Hypothalamus (tissue), 51 donors: ENCODE measurements at regions not wholly inside any gene's neighbourhood (a gene's known extent, or its start where the extent isn't known, plus 50 kb on each side); places are given as distances from the start of the nearest gene placed in this dataset.

ENCODE experiments used
- DNase-seq, 51 donors: peaks; one replicate each; lab custom pipeline; 2025; lab: John Stamatoyannopoulos, UW

DNA sequence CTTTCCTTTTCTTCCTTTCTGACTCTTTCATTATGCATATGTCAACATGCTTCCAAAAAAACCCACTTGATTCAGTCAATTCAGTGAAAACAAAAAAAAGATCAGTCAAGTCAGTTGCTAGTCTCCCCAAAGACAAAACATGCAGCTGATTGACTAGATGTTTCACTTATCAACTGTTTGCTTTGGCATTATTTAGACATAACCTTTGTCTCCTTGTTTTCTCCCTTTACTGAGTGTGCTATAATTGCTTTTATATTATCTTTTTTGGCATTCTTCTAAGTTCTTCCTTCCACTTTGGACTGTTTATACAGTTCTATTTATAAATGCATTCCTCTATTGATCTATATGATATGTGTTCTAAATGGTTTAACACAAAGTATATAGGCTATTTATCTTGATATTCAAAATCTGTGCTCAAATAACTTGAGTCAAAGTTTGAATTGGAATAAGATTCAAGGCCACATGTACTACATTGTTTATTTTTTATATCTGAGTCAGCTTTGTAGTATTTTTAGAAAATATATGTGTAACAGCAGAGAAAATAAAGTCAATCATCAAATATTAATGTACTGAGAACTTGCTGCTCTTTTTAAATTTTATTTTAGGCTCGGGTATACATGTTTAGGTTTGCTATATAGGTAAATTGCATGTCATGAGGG is 260.5 kb downstream of the CENPW start:
- DNase-seq = no peak

DNA sequence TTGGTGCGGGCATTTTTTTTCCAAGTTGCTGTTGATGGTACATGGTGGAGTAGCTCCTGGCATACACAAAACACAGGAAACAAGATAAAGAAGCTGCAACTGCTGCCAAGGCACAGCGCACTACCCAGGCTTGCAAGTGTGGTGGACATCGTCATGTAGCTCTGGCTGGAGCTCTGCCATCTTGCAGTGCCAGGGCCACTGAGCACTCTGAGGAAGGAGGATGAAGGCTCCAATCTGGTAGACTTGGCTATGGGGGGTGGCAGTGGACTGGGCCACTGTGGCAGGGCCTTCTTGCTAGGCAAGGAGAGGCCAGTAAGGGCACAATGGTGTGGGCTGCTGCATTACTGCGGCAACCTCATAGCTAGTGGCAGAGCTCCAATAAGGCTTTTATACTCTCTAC is 263.5 kb downstream of the CENPW start:
- DNase-seq = no peak

DNA sequence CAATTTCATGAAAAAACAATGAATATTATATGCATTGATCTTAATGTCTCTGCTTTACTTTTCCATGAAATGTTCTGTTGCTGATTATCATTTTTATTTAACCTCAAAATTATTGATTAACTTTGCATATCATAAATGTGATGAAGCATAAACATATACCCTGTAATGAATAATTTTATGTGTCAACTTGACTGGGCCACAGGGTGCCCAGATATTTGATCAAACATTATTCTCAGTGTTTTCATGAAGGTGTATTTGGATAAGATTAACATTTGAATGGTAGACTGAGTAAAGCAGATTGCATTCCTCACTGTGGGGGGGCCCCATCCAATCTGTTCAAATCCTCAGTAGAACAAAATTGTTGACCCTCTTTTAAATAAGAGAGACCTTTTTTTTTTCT is 265.2 kb downstream of the CENPW start:
- no peak for DNase-seq

DNA sequence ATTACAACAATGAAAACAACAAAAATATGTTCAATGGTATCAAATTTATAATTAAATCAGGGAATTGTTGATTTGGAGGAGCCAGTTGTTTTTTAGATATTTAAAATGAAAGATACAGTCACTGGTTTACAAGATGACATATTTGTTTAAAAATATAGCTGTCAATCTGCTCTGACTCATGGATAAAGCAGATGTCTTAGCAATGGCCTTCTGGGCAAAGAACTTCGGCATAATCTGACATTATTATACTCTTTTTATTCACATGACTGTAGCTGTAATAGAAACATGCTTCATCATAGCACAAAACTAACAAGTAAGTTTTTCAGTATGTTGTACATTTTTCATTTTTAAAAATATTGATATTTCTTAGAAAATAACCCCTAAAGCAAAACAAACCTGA is 267.4 kb downstream of the CENPW start:
- DNase-seq = no peak

DNA sequence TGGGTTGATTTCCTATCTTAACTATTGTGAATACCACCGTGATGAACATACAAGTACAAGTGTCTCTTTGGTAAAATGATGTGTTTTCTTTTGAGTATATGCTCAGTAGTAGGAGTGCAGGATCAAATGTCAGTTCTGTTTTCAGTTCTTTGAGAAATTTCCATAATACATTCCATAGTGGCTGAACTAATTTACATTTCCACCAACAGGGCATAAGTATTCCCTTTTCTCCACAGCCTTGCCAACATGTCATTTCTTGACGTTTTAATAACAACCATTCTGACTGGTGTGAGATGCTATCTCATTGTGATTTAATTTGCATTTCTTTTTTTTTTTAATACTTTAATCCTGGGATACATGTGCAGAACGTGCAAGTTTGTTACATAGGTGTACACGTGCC is 268.8 kb downstream of the CENPW start:
- no peak for DNase-seq

DNA sequence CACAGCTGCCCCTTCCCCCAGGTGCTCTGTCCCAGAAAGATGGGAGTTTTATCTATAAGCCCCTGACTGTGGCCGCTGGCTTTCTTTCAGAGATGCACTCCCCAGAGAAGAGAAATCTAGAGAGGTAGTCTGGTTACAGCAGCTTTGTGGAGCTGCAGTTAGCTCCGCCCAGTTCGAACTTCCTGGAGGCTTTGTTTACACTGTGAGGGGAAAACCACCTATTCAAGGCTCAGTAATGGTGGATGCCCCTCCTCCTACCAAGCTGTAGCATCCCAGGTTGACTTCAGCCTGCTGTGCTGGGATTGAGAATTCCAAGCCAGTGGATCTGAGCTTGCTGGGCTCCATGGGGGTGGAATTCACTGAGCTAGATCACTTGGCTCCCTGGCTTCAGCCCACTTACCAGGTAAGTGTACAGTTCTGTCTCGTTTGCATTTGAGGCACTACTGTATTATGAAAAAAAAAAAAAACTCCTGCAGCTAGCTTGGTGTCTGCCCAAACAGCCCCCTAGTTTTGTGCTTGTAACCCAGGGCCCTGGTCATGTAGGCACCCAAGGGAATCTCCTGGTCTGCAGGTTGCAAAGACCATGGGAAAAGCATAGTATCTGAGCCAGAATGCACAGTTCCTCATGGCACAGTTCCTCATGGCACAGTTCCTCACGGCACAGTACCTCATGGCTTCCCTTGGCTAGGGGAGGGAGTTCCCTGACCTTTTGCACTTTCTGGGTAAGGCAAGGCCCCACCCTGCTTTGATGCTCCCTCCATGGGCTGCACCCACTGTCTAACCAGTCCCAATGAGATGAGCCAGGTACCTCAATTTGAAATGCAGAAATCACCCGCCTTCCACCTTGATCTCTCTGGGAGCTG is 275.0 kb downstream of the CENPW start:
- DNase-seq = no peak

DNA sequence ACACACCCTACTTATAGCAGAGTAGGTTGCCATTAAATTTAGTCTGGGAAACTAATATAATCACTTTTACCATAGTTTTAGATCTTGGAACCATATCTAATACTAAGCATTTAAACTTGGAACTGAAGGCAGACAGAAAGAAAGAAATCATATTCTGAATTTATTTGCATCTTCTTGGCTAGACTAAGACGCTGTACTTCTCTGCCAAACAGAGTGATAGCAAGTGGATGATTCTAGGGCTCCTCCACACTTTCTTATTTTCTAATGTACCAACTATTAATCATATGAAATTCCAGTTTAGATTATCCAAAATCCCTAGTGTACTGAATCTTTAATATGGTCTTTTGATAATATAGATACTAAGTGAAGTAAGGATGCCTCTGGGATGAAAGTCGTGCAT is 277.0 kb downstream of the CENPW start:
- DNase-seq = no peak

DNA sequence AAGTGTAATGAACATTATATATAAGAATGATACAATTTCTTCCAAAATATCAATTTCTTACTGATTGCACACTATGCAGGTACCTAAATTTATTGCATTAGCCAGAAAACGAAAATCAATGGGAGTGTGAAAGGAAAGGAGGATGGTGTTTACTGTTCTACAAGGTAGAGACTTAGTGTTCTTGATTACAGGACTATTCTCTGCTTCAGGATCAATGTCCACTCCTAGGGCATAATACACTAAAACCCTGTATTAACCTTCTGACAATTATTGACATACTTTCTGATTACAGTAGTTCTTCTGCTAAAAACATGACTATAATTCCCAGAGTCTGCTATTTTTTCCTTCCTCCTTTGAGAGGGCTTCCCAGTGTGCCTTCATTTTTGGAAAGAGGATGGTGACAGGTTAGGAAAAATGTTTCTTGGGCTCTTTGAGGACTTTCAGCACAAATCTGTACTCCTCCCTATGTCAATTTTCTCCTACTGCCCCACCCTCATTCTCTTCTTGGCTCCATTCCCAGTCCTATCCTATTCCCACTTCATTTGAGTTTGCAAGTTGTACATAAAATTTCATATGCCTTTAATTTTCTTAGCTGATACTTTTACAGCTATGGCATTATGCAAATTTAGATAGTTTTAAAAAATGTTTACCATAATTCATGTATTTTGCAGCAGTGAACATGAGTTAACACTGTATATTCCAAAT is 278.9 kb downstream of the CENPW start:
- DNase-seq = no peak

DNA sequence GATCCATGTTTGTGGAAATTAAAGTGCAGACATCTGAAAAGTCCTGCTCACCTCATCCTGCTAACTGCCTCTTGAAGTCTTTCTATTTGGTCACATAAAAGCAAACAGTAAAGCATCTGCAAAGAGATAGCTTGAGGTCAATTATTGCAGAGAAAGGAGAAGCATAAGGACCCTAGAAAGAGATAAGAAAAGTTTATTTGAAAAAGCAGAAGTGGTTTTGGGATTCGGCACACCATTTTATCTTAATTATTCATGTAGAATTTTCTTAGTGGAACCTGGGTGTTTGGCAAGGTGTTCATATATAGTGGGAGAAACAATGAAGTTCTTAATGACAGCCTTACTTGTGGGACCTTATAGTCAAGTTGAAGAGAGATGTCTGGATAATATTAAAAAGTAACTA is 280.8 kb downstream of the CENPW start:
- no peak for DNase-seq

DNA sequence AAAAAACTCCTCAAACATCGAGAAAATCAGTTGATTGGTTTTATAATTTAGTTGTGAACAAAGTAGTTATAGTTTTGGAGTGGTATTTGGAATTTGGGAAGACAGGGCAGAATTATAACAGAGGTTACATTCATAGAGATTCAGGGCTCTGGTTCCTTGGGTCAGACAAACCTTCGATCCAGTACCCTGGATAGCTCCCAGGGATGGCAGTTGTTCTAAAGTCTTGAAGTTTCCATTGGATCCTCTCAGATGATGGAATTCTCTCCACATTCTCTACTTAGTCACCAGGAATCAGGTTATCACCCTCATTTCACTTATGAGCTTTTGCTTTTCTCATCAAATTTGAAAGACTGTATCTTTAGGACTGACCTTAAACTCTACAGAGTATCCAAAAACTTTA is 285.1 kb downstream of the CENPW start:
- no peak for DNase-seq

DNA sequence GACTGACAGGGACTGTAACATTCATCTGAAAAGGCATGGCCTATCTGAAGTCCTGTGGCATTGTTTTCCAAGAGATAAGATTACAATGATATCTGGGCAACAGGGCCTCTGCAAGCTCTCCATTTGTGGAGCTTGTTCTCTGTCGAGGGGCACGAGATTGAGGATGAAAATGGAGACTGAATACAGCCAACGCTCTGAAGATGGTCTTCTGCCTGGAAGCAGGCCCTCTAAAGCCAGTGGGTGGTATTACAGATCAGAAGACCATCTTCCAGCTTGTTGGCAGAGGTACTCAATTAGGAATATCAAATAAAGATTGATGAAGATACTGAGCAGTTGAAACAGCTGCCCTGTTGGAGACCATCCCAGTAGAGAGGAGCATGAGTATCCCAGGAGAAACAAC is 288.2 kb downstream of the CENPW start:
- no peak for DNase-seq

DNA sequence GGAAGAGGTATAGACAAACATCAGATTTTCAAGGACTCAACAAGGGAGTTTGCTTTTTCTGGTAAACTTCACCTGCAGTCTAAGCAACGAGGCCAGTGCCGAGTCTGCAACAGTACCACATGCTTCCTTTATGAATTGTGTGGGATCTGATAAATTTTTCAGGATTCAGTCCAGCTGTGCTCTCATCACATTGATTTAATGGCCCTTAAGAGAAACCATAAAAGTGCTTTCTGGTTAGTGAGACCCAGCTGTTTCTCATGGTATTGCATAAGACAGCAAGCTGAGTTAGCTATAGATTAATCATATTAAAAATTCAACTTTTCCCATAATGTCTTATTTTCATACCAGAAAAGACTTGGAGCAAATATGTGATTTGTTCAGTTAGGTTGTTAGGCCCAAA is 291.4 kb downstream of the CENPW start:
- DNase-seq = no peak

DNA sequence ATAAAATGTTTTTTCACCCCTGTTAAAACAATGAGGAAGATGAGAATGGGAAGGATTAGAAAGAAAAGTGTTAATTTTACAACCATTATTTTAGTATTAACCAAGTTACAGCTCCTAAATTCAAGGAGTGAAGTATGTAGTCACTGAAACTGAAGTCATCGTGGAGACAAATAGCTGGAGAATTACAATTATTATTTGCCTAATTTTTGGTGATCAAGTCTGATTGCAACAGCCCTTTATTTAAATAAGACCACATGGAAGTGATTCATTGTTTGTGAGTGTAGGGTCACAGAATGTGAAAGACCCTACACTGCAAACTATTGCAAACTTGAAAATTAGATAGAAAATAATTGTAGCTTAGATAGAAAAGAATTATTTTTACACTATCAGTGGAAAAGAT is 292.4 kb downstream of the CENPW start:
- no peak for DNase-seq

DNA sequence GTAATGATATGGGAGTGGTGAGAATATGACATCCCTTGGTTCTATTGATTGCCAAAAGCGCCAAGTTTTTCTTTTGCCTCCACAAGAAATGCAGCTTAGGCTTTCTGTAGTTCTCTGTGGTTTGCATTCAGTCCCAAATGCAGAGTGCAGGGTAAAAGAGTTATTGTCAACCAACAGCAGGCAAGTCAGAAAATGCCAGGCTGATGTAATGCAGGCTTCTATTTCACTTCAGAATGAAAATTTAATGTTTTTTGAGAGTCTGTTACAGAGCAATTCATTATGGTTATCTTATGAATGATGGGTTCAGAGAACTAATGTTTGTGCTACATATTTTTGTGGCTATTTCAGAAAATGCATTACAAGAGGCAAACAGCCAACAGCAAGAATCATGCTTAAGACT is 293.5 kb downstream of the CENPW start:
- no peak for DNase-seq

DNA sequence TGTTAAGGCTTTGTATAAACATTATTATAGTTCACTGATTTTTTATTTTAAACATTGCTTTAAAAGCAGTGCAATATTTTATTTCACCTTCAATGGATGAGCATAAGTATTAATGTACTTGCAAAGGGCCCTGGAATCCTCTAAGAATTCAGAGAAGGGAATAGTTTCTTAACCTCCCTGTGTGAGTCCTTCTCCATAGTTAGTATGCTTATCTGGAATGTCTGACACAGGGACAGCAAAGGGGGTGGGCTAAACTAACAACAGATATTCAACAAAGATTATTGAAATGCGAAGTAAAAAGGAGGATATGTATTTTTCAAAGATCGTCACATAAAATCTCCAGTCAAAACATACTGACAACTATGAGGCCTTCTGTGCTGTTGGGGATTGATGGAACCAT is 300.4 kb downstream of the CENPW start:
- DNase-seq = no peak

DNA sequence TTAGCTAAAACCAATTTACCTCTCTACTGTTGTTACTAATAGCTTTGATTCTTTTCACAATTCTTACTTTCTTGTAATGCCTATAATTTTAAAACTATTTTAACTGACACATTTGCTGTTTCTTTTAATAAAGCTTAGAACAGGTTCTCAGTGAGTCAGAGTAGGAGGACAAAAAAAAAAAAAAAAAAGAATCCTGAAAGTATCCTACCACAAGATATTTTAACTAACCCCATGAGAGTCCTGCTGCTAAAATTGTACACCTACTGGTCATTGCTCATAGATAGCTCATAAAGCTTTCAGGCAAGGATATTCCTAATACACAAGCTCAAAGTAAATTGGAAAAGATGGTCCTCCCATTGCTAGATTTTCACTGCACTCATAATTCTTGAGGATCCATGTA is 301.0 kb downstream of the CENPW start:
- DNase-seq = no peak

DNA sequence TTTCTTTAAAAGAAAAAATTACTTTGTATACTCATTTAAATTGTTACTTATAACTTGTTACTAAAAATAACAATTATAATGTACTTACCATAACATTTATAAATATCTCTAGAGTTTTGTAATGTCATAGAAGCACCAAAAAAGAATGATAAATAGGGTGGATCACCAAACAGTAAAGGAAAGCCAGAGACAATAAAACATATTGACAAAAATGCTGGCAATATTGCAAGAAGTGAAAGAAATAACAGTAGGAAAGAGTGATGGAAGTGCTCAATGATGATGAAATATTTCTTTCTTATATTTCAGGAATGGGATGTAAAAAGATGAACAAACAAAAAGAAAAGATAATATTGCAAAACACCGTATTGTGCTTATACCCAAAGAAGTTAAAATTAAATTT is 301.7 kb downstream of the CENPW start:
- DNase-seq = no peak

DNA sequence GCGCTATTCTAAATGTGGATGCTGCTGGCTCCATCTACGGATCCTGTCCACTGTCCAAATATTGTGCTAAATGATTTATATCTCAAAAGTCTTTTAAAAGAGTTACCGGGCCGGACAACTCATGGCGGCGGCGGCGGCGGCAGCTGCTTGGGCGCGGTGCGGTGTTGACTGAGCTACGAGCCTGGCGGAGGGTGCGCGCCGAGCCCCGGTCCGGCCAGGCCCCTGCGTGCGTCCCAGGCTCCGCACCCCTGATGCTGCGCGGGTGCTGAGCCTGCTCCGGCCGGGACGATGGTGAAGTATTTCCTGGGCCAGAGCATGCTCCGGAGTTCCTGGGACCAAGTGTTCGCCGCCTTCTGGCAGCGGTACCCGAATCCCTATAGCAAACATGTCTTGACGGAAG is 303.4 kb downstream of the CENPW start:
- no peak for DNase-seq

DNA sequence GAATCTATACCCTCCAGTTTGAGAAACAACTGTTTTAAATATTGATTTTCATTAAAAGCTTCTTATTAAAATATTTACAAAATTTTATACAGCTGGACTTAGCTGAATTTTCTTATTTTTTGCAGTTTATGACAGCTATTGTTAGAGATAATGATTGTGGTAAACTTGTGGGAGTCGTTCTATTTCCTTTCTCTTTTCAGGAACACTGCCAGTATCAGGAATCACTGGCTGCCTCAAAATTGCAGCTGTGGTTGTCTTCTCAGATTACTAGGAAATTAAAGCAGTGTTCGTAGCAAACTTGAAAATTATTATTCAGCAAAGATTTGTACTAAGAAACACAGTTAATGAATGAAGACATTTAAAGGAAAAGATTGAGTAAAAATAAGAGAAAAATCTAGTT is 311.0 kb downstream of the CENPW start:
- DNase-seq = no peak

DNA sequence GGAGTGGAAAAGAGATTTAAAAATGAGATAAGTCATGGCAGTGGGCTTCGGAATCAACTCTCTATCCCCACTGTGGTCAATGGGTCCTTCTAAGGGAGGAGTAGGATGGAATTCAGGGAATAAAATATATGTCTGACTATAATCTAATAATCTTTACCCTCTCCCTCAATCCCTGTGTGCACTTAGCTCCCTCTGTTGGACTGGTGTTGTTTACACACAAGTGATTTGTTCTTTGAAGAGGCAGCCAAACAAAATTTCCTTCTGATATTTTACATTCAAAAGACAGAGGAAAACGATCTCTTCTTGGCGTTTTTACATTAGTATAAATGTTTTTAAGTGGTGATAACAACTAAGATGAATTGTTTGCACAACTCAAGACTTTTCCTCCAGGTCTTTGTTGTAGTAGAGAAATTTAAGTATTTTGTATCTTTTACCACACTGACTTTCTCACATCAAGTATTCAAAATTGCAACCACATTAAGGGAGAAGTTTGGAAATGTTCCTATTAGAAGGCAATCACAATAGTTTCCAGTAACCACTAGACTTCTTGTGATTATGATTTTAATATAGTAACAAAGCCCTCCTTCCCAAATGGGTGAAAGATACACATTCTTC is 317.8 kb downstream of the CENPW start:
- DNase-seq = no peak

DNA sequence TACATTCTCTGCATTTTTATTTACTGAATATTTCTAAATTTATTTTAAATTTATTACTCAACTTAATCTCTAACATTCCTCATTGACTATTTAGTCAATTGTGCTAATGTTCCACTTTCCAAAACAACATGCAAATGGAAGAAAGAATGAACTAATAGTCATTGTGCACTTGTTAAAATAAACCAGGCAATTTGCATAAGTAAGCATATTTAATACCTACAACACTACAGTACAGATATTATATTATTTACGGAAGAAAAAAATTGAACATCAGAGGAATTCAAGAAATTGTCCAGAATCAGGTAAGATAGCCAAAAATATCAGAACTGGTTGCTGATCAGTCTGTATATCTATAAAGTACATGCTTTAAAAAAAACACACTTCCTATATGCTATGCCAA is 320.5 kb downstream of the CENPW start:
- no peak for DNase-seq
